ENCODE measurements at regions not wholly inside any gene's neighbourhood (a gene's known extent, or its start where the extent isn't known, plus 50 kb on each side); places are given as distances from the start of the nearest gene placed in this dataset.

- Mint-ChIP-seq H3K27me3 (ENCODE audit: insufficient read depth, low read depth, poor library complexity) (no peaks in the 10 kb centered on the region), H3K4me1 (no peaks in the 10 kb centered on the region), H3K4me3 (no peak overlapping the region), H3K27ac (no peak overlapping the region), H3K36me3 (ENCODE audit: low read depth) (no peaks in the 10 kb centered on the region), H3K9me3 (no peaks in the 10 kb centered on the region)
- Histone ChIP-seq H3K9me2 (ENCODE audit: insufficient read depth) (no peaks in the 10 kb centered on the region; the same call in 1 of the 2 replicates), H3K36me3 (ENCODE audit: insufficient read depth) (no peaks in the 10 kb centered on the region), H3F3A (replicated peaks; ENCODE audit: low read depth) (no peaks in the 10 kb centered on the region), H3K27me3 (ENCODE audit: insufficient read depth) (no peaks in the 10 kb centered on the region), H3K4me3 (no peak overlapping the region), H3K79me2 (replicated peaks; ENCODE audit: insufficient read depth) (no peaks in the 10 kb centered on the region), H3K4me1 (ENCODE audit: insufficient read depth) (no peaks in the 10 kb centered on the region), H3K4me2 (no peak overlapping the region), H2AFZ (no peak overlapping the region), H4K20me1 (replicated peaks; ENCODE audit: insufficient read depth) (no peaks in the 10 kb centered on the region), H3K27ac (ENCODE audit: low read depth) (no peak overlapping the region)
- DNase-seq (ENCODE audit: low spot score) (no peak), ATAC-seq (no peak)
- TF ChIP-seq, protein P1, sequence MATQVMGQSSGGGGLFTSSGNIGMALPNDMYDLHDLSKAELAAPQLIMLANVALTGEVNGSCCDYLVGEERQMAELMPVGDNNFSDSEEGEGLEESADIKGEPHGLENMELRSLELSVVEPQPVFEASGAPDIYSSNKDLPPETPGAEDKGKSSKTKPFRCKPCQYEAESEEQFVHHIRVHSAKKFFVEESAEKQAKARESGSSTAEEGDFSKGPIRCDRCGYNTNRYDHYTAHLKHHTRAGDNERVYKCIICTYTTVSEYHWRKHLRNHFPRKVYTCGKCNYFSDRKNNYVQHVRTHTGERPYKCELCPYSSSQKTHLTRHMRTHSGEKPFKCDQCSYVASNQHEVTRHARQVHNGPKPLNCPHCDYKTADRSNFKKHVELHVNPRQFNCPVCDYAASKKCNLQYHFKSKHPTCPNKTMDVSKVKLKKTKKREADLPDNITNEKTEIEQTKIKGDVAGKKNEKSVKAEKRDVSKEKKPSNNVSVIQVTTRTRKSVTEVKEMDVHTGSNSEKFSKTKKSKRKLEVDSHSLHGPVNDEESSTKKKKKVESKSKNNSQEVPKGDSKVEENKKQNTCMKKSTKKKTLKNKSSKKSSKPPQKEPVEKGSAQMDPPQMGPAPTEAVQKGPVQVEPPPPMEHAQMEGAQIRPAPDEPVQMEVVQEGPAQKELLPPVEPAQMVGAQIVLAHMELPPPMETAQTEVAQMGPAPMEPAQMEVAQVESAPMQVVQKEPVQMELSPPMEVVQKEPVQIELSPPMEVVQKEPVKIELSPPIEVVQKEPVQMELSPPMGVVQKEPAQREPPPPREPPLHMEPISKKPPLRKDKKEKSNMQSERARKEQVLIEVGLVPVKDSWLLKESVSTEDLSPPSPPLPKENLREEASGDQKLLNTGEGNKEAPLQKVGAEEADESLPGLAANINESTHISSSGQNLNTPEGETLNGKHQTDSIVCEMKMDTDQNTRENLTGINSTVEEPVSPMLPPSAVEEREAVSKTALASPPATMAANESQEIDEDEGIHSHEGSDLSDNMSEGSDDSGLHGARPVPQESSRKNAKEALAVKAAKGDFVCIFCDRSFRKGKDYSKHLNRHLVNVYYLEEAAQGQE (IDR thresholded peaks at IDR 0.05; ENCODE audit: unreplicated experiment): no peak
- TF ChIP-seq ZNF114 (CRISPR knock-in tag; IDR thresholded peaks at IDR 0.05) (no peak), POLR2AphosphoS5 (IDR thresholded peaks at IDR 0.05; ENCODE audit: low read depth) (no peak)
Measured at GRCh38 chr2:210913461-210913860, 357.1 kb downstream of the CPS1 start.

DNA sequence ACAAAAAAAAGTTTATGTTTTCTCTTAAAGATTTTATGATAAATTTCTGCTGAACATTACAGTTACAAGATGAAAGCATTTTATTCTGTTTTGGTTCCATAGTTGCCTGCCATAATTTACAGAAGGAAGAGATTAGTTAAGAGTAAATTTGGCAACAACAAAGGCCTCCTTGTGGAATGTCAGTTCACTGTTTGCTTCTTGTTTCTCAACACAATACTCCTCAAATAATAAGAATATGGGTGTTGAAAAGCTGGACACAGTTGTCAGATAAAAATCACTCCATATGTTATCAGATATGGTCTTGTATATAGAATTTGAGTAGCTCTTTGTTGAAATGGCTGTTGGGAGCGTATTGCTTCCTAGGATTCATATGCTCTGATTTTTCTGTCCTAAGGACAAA, 359.5 kb downstream of the CPS1 start:
- Mint-ChIP-seq H3K9me3 (no peaks in the 10 kb centered on the region; the same call in 2 of the 3 replicates), H3K4me3 (no peak overlapping the region), H3K36me3 (ENCODE audit: low read depth) (no peaks in the 10 kb centered on the region)
- TF ChIP-seq EZH2phosphoT487 (IDR thresholded peaks at IDR 0.05; ENCODE audit: unreplicated experiment) (no peak), JUNB (IDR thresholded peaks at IDR 0.05; ENCODE audit: unreplicated experiment) (no peak), STAT1 (IDR thresholded peaks at IDR 0.05; ENCODE audit: unreplicated experiment) (no peak), ZNF331 (CRISPR knock-in tag; IDR thresholded peaks at IDR 0.05; ENCODE audit: low read depth) (no peak), ZNF114 (CRISPR knock-in tag; IDR thresholded peaks at IDR 0.05) (no peak), EZH2 (IDR thresholded peaks at IDR 0.05; ENCODE audit: low read depth, unreplicated experiment) (no peak), CREB1 (CRISPR knock-in tag; IDR thresholded peaks at IDR 0.05; ENCODE audit: low read depth) (no peak)
- TF ChIP-seq, protein P2, sequence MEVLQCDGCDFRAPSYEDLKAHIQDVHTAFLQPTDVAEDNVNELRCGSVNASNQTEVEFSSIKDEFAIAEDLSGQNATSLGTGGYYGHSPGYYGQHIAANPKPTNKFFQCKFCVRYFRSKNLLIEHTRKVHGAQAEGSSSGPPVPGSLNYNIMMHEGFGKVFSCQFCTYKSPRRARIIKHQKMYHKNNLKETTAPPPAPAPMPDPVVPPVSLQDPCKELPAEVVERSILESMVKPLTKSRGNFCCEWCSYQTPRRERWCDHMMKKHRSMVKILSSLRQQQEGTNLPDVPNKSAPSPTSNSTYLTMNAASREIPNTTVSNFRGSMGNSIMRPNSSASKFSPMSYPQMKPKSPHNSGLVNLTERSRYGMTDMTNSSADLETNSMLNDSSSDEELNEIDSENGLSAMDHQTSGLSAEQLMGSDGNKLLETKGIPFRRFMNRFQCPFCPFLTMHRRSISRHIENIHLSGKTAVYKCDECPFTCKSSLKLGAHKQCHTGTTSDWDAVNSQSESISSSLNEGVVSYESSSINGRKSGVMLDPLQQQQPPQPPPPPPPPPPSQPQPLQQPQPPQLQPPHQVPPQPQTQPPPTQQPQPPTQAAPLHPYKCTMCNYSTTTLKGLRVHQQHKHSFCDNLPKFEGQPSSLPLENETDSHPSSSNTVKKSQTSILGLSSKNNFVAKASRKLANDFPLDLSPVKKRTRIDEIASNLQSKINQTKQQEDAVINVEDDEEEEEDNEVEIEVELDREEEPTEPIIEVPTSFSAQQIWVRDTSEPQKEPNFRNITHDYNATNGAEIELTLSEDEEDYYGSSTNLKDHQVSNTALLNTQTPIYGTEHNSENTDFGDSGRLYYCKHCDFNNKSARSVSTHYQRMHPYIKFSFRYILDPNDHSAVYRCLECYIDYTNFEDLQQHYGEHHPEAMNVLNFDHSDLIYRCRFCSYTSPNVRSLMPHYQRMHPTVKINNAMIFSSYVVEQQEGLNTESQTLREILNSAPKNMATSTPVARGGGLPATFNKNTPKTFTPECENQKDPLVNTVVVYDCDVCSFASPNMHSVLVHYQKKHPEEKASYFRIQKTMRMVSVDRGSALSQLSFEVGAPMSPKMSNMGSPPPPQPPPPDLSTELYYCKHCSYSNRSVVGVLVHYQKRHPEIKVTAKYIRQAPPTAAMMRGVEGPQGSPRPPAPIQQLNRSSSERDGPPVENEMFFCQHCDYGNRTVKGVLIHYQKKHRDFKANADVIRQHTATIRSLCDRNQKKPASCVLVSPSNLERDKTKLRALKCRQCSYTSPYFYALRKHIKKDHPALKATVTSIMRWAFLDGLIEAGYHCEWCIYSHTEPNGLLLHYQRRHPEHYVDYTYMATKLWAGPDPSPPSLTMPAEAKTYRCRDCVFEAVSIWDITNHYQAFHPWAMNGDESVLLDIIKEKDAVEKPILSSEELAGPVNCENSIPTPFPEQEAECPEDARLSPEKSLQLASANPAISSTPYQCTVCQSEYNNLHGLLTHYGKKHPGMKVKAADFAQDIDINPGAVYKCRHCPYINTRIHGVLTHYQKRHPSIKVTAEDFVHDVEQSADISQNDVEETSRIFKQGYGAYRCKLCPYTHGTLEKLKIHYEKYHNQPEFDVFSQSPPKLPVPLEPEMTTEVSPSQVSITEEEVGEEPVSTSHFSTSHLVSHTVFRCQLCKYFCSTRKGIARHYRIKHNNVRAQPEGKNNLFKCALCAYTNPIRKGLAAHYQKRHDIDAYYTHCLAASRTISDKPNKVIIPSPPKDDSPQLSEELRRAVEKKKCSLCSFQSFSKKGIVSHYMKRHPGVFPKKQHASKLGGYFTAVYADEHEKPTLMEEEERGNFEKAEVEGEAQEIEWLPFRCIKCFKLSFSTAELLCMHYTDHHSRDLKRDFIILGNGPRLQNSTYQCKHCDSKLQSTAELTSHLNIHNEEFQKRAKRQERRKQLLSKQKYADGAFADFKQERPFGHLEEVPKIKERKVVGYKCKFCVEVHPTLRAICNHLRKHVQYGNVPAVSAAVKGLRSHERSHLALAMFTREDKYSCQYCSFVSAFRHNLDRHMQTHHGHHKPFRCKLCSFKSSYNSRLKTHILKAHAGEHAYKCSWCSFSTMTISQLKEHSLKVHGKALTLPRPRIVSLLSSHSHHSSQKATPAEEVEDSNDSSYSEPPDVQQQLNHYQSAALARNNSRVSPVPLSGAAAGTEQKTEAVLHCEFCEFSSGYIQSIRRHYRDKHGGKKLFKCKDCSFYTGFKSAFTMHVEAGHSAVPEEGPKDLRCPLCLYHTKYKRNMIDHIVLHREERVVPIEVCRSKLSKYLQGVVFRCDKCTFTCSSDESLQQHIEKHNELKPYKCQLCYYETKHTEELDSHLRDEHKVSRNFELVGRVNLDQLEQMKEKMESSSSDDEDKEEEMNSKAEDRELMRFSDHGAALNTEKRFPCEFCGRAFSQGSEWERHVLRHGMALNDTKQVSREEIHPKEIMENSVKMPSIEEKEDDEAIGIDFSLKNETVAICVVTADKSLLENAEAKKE (CRISPR knock-in tag; IDR thresholded peaks at IDR 0.05): no peak

More for the DNA sequence above, 359.5 kb downstream of the CPS1 start:
- DNase-seq (ENCODE audit: low spot score) (no peak), ATAC-seq (no peak)
- Histone ChIP-seq H3K27me3 (ENCODE audit: insufficient read depth) (no peaks in the 10 kb centered on the region), H3K36me3 (ENCODE audit: insufficient read depth) (no peaks in the 10 kb centered on the region), H3F3A (replicated peaks; ENCODE audit: low read depth) (no peaks in the 10 kb centered on the region), H2AFZ (no peak overlapping the region), H4K20me1 (replicated peaks; ENCODE audit: insufficient read depth) (no peaks in the 10 kb centered on the region), H3K4me1 (ENCODE audit: insufficient read depth) (no peaks in the 10 kb centered on the region), H3K4me3 (no peak overlapping the region), H3K9me2 (ENCODE audit: insufficient read depth) (no peaks in the 10 kb centered on the region; the same call in 1 of the 2 replicates), H3K27ac (ENCODE audit: low read depth) (no peak overlapping the region), H3K79me2 (replicated peaks; ENCODE audit: insufficient read depth) (no peaks in the 10 kb centered on the region), H3K4me2 (no peak overlapping the region)
- no peaks in the 10 kb centered on the region for H3K27me3 Mint-ChIP-seq (ENCODE audit: insufficient read depth, low read depth, poor library complexity)
- no peak overlapping the region for H3K27ac Mint-ChIP-seq
- H3K4me1 Mint-ChIP-seq: no peaks in the 10 kb centered on the region

All from GM23338 (cell line).